Dendritic cell treated with granulocyte-macrophage colony-stimulating factor and Interleukin-4, amounts not matched to agents 40 ng/mL and 50 ng/mL, for 4 days (primary cell): ENCODE measurements at regions not wholly inside any gene's neighbourhood (a gene's known extent, or its start where the extent isn't known, plus 50 kb on each side); places are given as distances from the start of the nearest gene placed in this dataset.

Source experiments
- H3K27ac Mint-ChIP-seq: one replicate; pipeline ENCODE4 v1.8.0; 2022; ENCODE audit warnings: mild to moderate bottlenecking, mixed read lengths
- H3K27me3 Mint-ChIP-seq: one replicate; pipeline ENCODE4 v1.8.0; 2022; ENCODE audit warnings: mild to moderate bottlenecking, mixed read lengths
- H3K36me3 Mint-ChIP-seq: one replicate; pipeline ENCODE4 v1.8.0; 2022; ENCODE audit warnings: low read depth, mixed read lengths
- H3K4me1 Mint-ChIP-seq: one replicate; pipeline ENCODE4 v1.8.0; 2022; ENCODE audit warnings: low read depth, mixed read lengths
- H3K4me3 Mint-ChIP-seq: one replicate; pipeline ENCODE4 v1.8.0; 2022; ENCODE audit warnings: mild to moderate bottlenecking, moderate library complexity, mixed read lengths
- H3K9me3 Mint-ChIP-seq: one replicate; pipeline ENCODE4 v1.8.0; 2022; ENCODE audit warnings: mixed read lengths
- intact Hi-C: fragments of 100-400 bp; cut with micrococcal nuclease; formaldehyde crosslinking; loops from one replicate; pipeline ENCODE4 v1.15.0; 2022

DNA sequence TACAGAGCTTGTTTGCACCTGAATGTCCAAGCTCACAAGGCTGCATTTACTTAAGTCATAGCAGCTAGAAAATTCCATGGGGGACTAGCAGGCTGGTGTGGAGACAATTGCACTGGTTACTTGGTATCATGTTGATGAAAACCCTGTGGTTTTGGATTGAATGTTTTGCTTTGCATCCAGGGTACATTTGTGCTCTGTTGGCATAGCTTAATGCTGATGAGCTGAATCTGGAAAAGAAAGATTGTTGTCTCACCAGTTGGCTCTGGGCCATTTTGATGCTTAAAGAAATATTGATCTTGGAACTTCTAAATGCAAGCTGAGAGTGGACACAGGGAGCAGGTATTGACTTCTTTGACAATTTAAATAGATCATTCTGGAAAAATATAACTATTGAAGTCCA is 122.5 kb upstream of the MBL2 start:
- Mint-ChIP-seq H3K4me1 (no peaks in the 10 kb centered on the region), H3K36me3 (no peaks in the 10 kb centered on the region), H3K27ac (no peak overlapping the region), H3K27me3 (no peaks in the 10 kb centered on the region), H3K4me3 (no peak overlapping the region), H3K9me3 (no peaks in the 10 kb centered on the region)
- intact Hi-C loops = no loop called here

DNA sequence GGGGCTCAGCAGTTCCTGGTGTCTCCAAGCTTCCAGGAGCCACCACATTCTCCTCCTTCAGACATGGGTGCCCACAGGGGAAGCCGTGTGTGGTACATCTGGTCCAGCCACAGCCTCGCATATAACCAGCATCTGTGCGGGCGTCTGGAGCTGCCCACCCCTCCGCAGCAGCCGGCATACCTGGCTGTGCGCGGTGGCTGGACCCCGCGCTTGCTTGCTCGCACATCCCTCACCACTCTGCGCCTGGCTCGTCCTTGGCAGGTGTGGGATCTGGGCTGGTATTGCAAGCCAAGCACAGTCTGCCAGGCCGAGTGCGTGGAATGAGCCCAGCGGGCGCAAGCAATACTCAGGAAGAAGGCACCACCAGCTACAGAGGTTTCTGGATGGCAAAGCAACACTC is 117.7 kb upstream of the MBL2 start:
- Mint-ChIP-seq H3K4me3 (no peak overlapping the region), H3K4me1 (no peaks in the 10 kb centered on the region), H3K27ac (no peak overlapping the region), H3K36me3 (no peaks in the 10 kb centered on the region), H3K9me3 (no peaks in the 10 kb centered on the region), H3K27me3 (no peaks in the 10 kb centered on the region)
- intact Hi-C loops = no loop called here

DNA sequence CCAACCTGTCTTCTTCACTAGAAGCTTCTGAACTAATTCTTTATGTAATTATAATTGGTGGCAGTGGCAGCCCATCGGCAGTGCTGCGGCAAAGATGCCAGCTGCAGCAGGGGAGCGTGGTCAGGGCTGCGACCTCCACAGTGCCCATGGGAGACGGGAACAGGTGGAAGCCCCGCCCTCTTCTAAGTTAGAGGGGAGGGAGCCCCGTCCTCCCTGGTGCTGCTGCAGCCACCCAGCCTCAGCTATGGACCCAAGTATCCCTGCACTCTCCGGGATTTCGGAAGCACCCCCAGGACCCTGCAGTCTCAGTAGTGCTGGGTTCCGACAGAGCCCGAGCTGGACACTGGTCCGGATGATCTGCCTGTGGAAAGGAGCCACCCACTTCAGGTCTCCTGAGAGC is 117.0 kb upstream of the MBL2 start:
- Mint-ChIP-seq H3K36me3 (no peaks in the 10 kb centered on the region), H3K27me3 (no peaks in the 10 kb centered on the region), H3K4me3 (no peak overlapping the region), H3K4me1 (no peaks in the 10 kb centered on the region), H3K9me3 (no peaks in the 10 kb centered on the region), H3K27ac (no peak overlapping the region)
- intact Hi-C loops = no loop called here

DNA sequence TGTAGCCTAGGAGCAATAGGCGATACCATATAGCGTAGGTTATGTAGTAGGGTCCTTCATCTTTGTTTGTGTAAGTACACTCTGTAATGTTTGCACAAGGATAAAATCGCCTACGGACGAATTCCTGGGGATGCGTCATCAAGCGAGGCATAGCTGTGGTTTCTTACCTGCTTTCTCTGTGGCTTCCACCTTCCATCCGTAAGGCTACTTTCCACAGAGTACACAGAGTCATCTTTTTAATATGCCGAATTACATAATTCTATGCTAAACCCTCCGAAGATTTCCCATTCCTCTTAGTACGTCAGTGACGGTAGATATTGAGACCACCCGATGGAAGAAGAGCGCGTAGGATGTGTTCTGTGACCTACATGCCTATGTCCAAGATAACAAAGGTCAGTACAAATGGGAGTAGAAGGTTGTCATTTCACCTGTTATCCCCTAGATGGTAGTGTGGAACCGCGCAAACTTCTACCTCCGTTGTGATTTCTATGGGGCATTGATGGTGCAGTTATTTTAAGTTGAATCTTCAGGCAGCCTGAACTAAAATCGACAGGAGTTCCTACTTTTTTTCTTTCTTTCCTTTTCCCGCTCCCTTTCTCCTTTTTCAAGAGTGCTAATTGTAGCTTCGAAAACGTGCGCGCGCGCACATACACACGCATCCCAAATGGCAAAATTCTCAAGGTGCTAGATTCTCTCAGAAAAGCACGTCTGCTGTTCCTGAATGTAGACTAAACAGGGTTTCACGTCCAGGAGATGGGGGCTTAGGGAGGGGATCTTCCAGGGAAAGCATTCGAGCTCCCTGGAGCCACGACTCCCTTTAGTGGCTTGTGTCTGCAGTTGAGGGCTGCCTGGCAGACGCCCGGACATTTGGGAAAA is 111.7 kb upstream of the MBL2 start:
- H3K9me3 Mint-ChIP-seq = no peaks in the 10 kb centered on the region
- no peak overlapping the region for H3K4me3 Mint-ChIP-seq
- no peaks in the 10 kb centered on the region for H3K4me1 Mint-ChIP-seq
- no peak overlapping the region for H3K27ac Mint-ChIP-seq
- no peaks in the 10 kb centered on the region for H3K36me3 Mint-ChIP-seq
- intact Hi-C loops = no loop called here
- no peaks in the 10 kb centered on the region for H3K27me3 Mint-ChIP-seq

DNA sequence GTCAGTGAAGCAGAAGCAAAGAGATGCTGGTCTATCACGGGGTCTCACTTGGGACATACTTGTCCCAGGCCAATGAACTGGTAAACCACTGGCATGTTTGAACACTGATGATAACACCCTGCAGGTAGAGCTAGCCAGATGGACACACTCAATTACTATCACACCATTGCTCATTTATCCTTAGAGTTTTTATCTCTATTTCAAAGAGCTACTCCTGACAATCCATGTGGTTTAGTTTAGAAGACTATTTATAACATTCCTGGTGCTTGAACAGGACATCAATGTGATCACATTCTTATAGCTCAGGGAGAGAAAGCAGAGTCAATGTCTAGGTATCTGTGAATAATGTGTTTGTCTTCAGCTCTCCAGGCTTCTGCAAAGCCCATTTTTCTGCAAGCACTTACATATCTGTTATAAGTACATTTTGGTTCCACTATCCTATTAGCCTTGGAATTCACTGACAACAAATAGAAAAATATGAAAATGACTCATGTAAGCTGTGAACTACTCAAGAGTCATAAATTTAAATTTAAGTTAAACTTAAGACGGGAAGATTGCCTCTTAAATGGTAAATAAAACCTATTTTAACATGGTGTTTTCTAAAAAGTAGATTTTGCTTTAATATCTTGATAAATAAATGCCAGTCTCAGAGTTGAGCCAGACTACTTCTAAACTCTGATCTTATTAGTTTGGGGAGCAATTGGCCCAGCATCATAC is 106.7 kb upstream of the MBL2 start:
- no peak overlapping the region for H3K27ac Mint-ChIP-seq
- H3K4me1 Mint-ChIP-seq = no peaks in the 10 kb centered on the region
- H3K9me3 Mint-ChIP-seq = no peaks in the 10 kb centered on the region
- intact Hi-C loops = no loop called here
- H3K36me3 Mint-ChIP-seq = no peaks in the 10 kb centered on the region
- no peak overlapping the region for H3K4me3 Mint-ChIP-seq
- H3K27me3 Mint-ChIP-seq = no peaks in the 10 kb centered on the region

DNA sequence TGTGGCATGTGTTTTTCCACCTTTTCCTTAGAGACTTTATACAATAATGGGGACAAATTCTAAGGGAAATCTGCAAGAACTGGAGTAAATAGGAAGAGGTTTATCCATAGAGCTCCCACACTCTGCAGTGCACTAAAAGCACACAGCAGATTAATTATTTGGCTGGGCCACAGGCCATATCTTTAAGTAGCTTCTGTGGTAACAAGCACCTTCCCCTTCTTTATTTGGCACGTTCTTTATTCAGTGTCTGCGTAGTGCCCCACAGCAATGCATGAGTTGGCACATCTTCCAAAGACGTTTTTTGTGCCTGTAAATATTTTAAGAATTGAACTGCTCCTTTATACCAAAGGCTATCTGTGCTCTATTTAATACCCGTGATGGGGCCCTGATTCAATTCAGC is 104.9 kb upstream of the MBL2 start:
- no peak overlapping the region for H3K4me3 Mint-ChIP-seq
- no peaks in the 10 kb centered on the region for H3K9me3 Mint-ChIP-seq
- intact Hi-C loops = no loop called here
- H3K36me3 Mint-ChIP-seq = no peaks in the 10 kb centered on the region
- no peaks in the 10 kb centered on the region for H3K4me1 Mint-ChIP-seq
- no peaks in the 10 kb centered on the region for H3K27me3 Mint-ChIP-seq
- H3K27ac Mint-ChIP-seq = no peak overlapping the region

DNA sequence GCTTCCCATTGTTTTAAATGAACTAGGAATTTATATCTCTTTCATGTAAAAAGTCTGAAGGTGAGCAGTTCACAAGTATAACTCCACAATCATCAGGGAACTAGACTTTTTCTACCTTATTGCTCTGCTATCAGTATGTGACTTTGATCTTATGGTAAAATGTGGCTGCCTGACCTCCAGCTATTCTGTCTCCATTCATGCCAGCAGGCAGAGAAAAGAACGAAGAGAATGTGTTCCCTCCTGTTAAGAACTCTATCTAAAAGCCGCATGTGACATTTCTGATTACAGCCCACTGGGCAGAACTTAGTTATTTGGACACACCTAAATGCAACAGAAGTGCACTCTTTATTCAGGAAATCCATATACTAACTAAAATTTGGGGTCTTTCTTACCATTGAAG is 102.8 kb upstream of the MBL2 start:
- no peak overlapping the region for H3K4me3 Mint-ChIP-seq
- H3K27me3 Mint-ChIP-seq = no peaks in the 10 kb centered on the region
- no peaks in the 10 kb centered on the region for H3K36me3 Mint-ChIP-seq
- no peaks in the 10 kb centered on the region for H3K4me1 Mint-ChIP-seq
- H3K9me3 Mint-ChIP-seq = no peaks in the 10 kb centered on the region
- intact Hi-C loops = no loop called here
- H3K27ac Mint-ChIP-seq = no peak overlapping the region

DNA sequence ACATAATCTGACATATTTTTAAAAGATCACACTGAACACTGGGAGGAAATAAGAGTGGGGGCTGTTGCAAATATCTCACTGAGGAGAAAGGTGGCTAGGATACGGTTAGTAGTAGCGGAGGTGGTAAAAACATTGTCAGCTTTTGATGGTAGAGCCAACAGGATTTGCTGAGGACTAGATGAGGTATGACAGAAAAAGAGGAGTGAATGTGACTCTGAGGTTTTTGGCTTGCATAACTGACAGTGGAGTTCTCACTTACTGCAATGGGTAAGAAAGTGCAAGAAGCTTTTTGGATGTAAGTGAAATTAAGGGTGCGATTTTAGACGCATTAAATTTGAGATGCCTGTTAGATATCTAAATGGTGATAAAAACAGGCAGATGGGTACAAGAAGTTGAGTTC is 102.0 kb upstream of the MBL2 start:
- intact Hi-C loops = no loop called here
- Mint-ChIP-seq H3K27me3 (no peaks in the 10 kb centered on the region), H3K36me3 (no peaks in the 10 kb centered on the region), H3K4me1 (no peaks in the 10 kb centered on the region), H3K4me3 (no peak overlapping the region), H3K27ac (no peak overlapping the region), H3K9me3 (peaks cover 3% of the 10 kb centered on the region)

DNA sequence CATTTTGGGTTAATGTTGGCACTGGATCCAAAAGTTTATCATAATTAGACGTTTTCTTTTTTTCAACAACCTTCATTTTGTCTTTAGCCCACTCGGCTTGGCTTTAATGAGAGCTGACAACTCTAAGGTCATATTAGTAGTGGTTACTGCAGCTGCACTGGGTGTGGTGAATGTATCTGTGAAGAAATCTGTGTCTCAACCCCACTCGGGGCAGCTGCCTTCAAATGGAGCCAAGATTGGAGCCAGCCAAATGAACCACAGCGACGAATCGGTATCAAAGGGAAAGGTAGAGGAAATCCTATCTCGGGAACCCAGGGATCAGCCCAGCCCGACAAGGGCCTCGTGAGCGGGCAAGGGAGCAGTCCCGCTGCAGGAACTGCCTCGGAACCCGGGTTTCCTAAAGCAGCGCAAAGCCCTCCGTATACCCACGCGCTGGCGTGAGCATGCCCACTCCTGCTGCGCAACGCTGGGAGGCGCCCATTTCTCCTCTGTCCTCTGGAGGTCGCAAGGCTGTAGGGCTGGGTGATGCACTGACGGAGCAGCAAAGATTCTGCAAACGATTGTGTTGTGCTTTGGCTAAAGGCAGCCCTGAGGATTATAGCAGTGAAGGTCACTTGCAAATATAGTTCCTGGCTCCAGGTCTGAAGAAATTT is 98.7 kb upstream of the MBL2 start:
- Mint-ChIP-seq H3K36me3 (no peaks in the 10 kb centered on the region), H3K4me1 (no peaks in the 10 kb centered on the region), H3K27me3 (no peaks in the 10 kb centered on the region), H3K4me3 (no peak overlapping the region), H3K9me3 (peaks cover 35% of the 10 kb centered on the region), H3K27ac (no peak overlapping the region)
- intact Hi-C loops = no loop called here

DNA sequence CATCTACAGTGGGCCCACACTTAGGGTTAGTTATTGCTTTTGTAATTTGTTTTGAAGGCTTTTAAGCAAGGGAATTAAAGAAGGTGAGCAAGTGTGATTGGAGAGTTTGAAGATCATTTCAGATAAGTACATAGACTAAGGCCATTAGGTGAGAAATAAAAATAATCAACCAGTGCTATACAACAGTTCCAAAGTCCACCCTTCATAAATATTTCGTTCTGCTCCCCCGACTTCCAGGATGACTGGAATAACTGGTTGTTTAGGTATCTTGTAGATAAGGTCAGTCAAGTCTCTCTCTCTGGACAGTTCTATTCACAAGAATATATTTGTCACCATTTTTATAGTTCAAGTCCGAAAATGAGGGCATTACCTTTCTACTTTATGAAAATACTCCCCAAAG is 98.0 kb upstream of the MBL2 start:
- Mint-ChIP-seq H3K9me3 (peaks cover 35% of the 10 kb centered on the region), H3K27ac (no peak overlapping the region), H3K27me3 (no peaks in the 10 kb centered on the region), H3K4me1 (no peaks in the 10 kb centered on the region), H3K36me3 (no peaks in the 10 kb centered on the region), H3K4me3 (no peak overlapping the region)
- intact Hi-C loops = no loop called here

DNA sequence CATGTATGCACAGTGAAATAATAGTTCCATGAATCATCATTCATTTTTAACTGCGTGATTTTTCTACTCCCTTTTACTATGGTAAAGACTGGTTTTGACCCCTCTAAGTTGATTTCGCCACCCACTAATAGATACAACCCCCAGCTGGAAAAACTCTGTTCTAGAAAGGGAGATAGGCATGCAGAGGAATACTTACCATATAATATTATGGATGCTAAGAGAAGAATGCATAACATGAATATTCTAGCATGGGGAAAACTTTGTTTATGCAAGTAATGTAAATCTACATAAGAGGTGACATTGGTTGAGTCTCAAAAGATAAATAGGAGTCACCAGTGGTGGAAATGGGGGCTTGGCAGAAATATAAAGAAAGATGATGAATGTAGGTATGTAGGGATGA is 97.3 kb upstream of the MBL2 start:
- Mint-ChIP-seq H3K9me3 (peaks cover 35% of the 10 kb centered on the region), H3K27me3 (no peaks in the 10 kb centered on the region), H3K36me3 (no peaks in the 10 kb centered on the region), H3K27ac (no peak overlapping the region), H3K4me1 (no peaks in the 10 kb centered on the region), H3K4me3 (no peak overlapping the region)
- intact Hi-C loops = no loop called here

DNA sequence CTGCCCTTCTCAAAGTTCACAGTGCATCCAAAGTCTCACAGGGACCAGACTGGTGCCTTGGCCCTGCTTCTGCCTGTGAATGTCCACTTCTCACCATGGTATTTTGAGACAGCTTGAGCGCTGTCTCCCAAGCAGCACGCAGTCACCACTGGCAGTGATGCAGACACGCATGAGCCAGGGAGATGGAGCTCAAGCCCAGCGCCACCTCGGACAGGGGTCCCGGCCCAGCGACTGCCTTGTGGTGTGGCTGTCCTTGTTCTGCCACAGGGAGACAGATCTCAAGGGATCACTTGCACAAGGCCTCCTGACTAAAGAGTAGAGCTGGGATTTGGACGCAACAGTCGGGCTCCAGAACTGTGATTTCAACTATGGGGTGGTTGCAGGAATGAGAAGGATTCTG is 92.6 kb upstream of the MBL2 start:
- no peaks in the 10 kb centered on the region for H3K27me3 Mint-ChIP-seq
- no peak overlapping the region for H3K27ac Mint-ChIP-seq
- no peak overlapping the region for H3K4me3 Mint-ChIP-seq
- H3K9me3 Mint-ChIP-seq = peaks cover 35% of the 10 kb centered on the region
- no peaks in the 10 kb centered on the region for H3K36me3 Mint-ChIP-seq
- no peaks in the 10 kb centered on the region for H3K4me1 Mint-ChIP-seq
- intact Hi-C loops = no loop called here

DNA sequence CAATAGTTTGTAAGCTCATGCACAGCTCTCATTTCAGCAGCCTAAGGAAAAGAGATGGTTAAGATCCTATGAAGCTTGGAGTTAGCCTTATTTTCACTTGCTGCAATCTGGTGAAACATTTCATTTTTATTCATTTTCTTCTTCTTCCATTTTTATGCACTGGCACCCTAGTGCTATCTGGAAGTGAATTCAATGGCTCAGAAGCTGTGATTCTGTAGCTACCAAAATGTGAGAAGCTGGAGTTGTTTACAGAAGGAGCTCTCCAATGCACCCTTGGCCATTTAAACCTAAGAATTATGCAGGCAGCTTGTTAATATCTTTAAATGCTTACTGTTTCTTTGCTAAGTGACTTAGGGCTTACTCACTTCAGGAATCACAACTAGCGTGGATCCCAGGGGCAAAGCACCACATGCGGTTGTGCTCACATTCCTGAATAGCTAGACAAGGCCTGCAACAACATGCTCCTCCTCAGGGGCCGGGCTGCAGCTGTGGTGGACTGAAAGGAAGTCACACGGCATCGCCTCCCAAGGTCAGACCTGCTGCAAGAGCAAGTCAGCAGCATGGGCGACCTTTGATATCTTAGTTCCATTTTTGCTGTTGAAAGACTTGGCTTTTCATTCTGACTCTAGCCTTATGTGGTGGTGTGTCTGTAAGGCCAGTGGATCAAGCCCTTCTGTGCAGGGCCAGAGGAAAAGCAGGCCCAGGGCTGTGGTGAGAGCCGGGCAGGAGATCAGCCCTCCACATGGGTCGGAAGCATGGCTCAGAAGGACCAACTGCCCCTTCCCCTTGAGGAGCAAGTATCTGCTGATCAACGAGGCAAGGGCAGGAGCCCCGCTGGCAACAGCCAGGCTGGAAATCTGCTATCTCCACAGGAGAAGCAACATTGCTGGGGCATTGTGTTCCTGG is 91.9 kb upstream of the MBL2 start:
- Mint-ChIP-seq H3K27ac (no peak overlapping the region), H3K4me3 (no peak overlapping the region), H3K9me3 (peaks cover 31% of the 10 kb centered on the region), H3K27me3 (no peaks in the 10 kb centered on the region), H3K36me3 (no peaks in the 10 kb centered on the region), H3K4me1 (no peaks in the 10 kb centered on the region)
- intact Hi-C loops = no loop called here

DNA sequence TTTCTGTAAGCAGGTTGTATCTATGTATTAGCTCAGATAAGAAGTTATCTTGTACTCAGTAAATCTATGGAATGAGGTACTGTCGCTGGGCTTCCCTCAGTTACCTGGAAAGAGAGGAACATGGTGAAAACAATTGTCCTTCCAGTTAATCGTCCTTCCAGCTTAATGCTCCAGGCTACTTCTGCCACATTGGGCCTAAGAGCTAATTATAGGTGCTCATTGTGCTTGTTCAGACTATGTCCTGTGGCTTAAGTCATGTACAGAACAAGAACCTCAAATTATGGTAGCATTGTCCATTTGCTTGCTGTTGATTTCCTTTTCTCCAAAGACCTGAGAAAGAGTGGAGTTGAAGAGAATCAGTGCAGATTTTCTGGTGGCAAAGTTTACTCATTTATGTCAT is 86.1 kb upstream of the MBL2 start:
- Mint-ChIP-seq H3K9me3 (no peaks in the 10 kb centered on the region), H3K27me3 (no peaks in the 10 kb centered on the region), H3K4me3 (no peak overlapping the region), H3K36me3 (no peaks in the 10 kb centered on the region), H3K27ac (no peak overlapping the region), H3K4me1 (no peaks in the 10 kb centered on the region)
- intact Hi-C loops = no loop called here
